Esophagus (tissue), 2 donors: ENCODE measurements at regions not wholly inside any gene's neighbourhood (a gene's known extent, or its start where the extent isn't known, plus 50 kb on each side); places are given as distances from the start of the nearest gene placed in this dataset.

Experiments used
- H3K27ac ChIP-seq, 2 donors: one replicate each; pipeline ENCODE4 v1.5.1; 2013; ENCODE audit warnings: low read depth in 2 of 2, mild to moderate bottlenecking in 2 of 2, inconsistent platforms in 1 of 2, low read length in 1 of 2, moderate library complexity in 1 of 2
- H3K27me3 ChIP-seq, 2 donors: one replicate each; pipeline ENCODE4 v1.6.1; 2013; ENCODE audit warnings: low read length in 2 of 2, control low read depth in 1 of 2, mild to moderate bottlenecking in 1 of 2; ENCODE audit not compliant: insufficient read depth in 2 of 2, control insufficient read depth in 1 of 2
- H3K36me3 ChIP-seq, 2 donors: one replicate each; pipeline ENCODE4 v1.6.1; 2013; ENCODE audit warnings: low read length in 1 of 2; ENCODE audit not compliant: control insufficient read depth in 2 of 2, insufficient read depth in 2 of 2
- H3K4me1 ChIP-seq, 2 donors: one replicate each; pipeline ENCODE4 v1.6.1; 2013; ENCODE audit warnings: low read length in 1 of 2; ENCODE audit not compliant: control insufficient read depth in 2 of 2, insufficient read depth in 2 of 2
- H3K4me3 ChIP-seq, 2 donors: one replicate each; pipeline ENCODE4 v1.5.1; 2013; ENCODE audit warnings: low read length in 2 of 2, mild to moderate bottlenecking in 2 of 2, low read depth in 1 of 2, moderate library complexity in 1 of 2
- H3K9me3 ChIP-seq, 2 donors: one replicate each; pipeline ENCODE4 v1.6.1; 2013; ENCODE audit warnings: mild to moderate bottlenecking in 2 of 2, low read depth in 1 of 2, low read length in 1 of 2, moderate library complexity in 1 of 2; ENCODE audit not compliant: control insufficient read depth in 2 of 2, insufficient read depth in 1 of 2
- WGBS, 2 donors: extraction: QIAGEN DNeasy Blood & Tissue Kit; methylation state at CpG; one replicate each; pipeline ENCODE4 v1.1.7; 2013; 5-methylcytosine and 5-hydroxymethylcytosine counted together
- donor health status: healthy with polysubstance abuse.
- donor health status: Bipolar disorder and iron deficiency.

- no peaks in the 10 kb centered on the region for H3K9me3 ChIP-seq
- H3K4me3 ChIP-seq = no peak overlapping the region
- 81 to 91% methylated on average over 2 of the region's 2 CpGs for WGBS, 2 donors
- no peaks in the 10 kb centered on the region for H3K27me3 ChIP-seq
- no peaks in the 10 kb centered on the region for H3K36me3 ChIP-seq
- H3K4me1 ChIP-seq = no peaks in the 10 kb centered on the region
- no peak overlapping the region for H3K27ac ChIP-seq
Observed at GRCh38 chr9:106130374-106130773, 436.0 kb downstream of the TMEM38B start.

- no peaks in the 10 kb centered on the region for H3K27me3 ChIP-seq
- H3K27ac ChIP-seq = no peak overlapping the region
- H3K4me1 ChIP-seq = no peaks in the 10 kb centered on the region
- no peak overlapping the region for H3K4me3 ChIP-seq
- H3K36me3 ChIP-seq = no peaks in the 10 kb centered on the region
- WGBS, 2 donors = 68 to 72% methylated on average over 2 of the region's 2 CpGs
- H3K9me3 ChIP-seq = no peaks in the 10 kb centered on the region
Observed at GRCh38 chr9:106143781-106144180, 449.4 kb downstream of the TMEM38B start.

DNA sequence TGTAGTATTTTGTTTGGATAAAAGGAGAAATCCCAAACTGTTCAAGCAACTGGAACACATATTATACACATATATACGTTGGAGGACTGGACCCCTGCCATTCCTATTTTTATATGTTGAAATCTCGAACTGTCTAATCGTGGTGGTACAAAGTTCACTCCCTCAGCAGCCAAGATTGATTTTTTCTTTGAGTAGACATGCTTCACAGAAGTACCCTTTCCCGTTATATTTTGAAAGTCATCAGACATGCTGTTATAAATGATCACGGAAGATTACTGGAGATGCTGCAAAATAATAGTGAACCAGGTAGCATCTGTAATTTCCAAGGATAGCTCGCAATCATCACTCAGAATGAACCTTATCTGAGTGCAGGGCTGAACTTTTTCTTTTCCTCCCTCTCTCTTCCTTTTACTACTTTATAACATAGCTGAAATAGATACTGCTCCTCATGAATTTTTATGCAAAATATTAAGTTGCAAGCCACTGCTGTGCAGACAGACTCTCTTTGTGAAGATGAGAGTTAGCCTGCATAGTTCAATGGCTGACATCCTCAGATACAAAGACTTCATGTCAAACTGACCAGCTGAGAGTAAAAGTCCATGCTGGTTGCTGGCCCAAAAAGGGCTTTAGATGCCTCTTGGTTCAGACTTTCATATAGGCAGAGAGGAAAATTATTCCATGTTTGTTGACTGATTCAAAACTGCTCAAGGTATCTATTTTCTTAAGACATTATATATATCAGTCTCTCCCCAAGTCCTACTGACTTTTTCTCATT is 451.9 kb downstream of the TMEM38B start:
- Histone ChIP-seq H3K36me3 (no peaks in the 10 kb centered on the region), H3K27me3 (no peaks in the 10 kb centered on the region), H3K9me3 (no peaks in the 10 kb centered on the region), H3K4me3 (no peak overlapping the region), H3K27ac (no peak overlapping the region), H3K4me1 (no peaks in the 10 kb centered on the region)
- WGBS, 2 donors = 62 to 65% methylated on average over 6 of the region's 6 CpGs

- no peaks in the 10 kb centered on the region for H3K27me3 ChIP-seq
- no peak overlapping the region for H3K4me3 ChIP-seq
- no peaks in the 10 kb centered on the region for H3K36me3 ChIP-seq
- no peaks in the 10 kb centered on the region for H3K4me1 ChIP-seq
- H3K9me3 ChIP-seq = no peaks in the 10 kb centered on the region
- no peak overlapping the region for H3K27ac ChIP-seq
Observed at GRCh38 chr9:106146886-106147285, 452.5 kb downstream of the TMEM38B start.

DNA sequence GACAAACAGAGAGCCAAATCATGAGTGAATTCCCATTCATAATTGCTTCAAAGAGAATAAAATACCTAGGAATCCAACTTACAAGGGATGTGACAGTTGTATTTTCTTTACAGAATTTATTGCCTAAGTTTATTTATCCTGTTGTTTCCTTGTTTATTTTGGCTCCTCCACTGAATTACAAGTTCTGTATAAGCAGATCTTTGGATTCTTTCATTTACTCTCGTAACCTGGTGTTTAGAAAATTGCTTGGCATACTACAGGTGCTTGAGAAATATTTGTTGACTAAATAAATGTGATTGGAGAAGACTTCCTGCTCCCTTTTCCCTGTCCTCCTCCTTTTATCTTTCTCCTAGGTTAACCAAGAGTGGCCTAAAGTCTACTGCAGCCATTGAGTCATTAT is 455.6 kb downstream of the TMEM38B start:
- no peaks in the 10 kb centered on the region for H3K27me3 ChIP-seq
- no peaks in the 10 kb centered on the region for H3K4me1 ChIP-seq
- 22 to 32% methylated on average over 1 of the region's 1 CpG for WGBS, 2 donors
- H3K4me3 ChIP-seq = no peak overlapping the region
- no peak overlapping the region for H3K27ac ChIP-seq
- H3K9me3 ChIP-seq = no peaks in the 10 kb centered on the region
- H3K36me3 ChIP-seq = no peaks in the 10 kb centered on the region

DNA sequence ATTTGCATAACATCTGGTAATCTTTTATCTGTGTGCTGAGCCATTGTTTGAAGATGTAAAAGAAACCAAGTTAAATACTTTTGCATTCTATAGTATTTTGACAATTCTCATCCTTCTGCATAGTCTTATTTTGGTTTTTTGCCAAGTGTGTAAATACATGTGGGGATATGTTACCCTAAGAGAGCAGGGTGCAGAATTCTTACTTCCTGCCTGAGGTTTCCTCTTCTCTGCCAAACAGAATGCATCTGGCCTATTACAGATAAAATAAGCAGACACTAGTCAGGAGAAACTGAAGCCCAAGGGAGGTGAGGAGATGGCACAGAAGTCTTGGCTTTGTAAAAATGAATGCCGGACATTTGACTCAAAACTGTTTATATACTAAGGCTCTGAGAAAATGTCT is 462.1 kb downstream of the TMEM38B start:
- Histone ChIP-seq H3K27ac (no peak overlapping the region), H3K27me3 (no peaks in the 10 kb centered on the region), H3K4me3 (no peak overlapping the region), H3K9me3 (no peaks in the 10 kb centered on the region), H3K4me1 (no peaks in the 10 kb centered on the region), H3K36me3 (no peaks in the 10 kb centered on the region)
- WGBS, 2 donors = 61 to 68% methylated on average over 1 of the region's 1 CpG

GRCh38 chr9:106172265-106172664 is 477.9 kb downstream of the TMEM38B start:
- Histone ChIP-seq H3K4me3 (no peak overlapping the region), H3K27ac (no peak overlapping the region), H3K36me3 (no peaks in the 10 kb centered on the region), H3K9me3 (no peaks in the 10 kb centered on the region), H3K27me3 (no peaks in the 10 kb centered on the region), H3K4me1 (no peaks in the 10 kb centered on the region)
- 91 to 93% methylated on average over 1 of the region's 1 CpG for WGBS, 2 donors

- Histone ChIP-seq H3K36me3 (no peaks in the 10 kb centered on the region), H3K9me3 (no peaks in the 10 kb centered on the region), H3K27me3 (no peaks in the 10 kb centered on the region), H3K4me1 (no peaks in the 10 kb centered on the region), H3K27ac (no peak overlapping the region), H3K4me3 (no peak overlapping the region)
- 48 to 54% methylated on average over 2 of the region's 2 CpGs for WGBS, 2 donors
Observed at GRCh38 chr9:106174346-106174745, 480.0 kb downstream of the TMEM38B start.

GRCh38 chr9:106177216-106177615 is 482.9 kb downstream of the TMEM38B start:
- Histone ChIP-seq H3K9me3 (no peaks in the 10 kb centered on the region), H3K4me3 (no peak overlapping the region), H3K27me3 (no peaks in the 10 kb centered on the region), H3K27ac (no peak overlapping the region), H3K36me3 (no peaks in the 10 kb centered on the region), H3K4me1 (no peaks in the 10 kb centered on the region)
- 80 to 87% methylated on average over 1 of the region's 1 CpG for WGBS, 2 donors

GRCh38 chr9:106179191-106179590 is 484.9 kb downstream of the TMEM38B start:
- Histone ChIP-seq H3K4me3 (no peak overlapping the region), H3K4me1 (no peaks in the 10 kb centered on the region), H3K36me3 (no peaks in the 10 kb centered on the region), H3K9me3 (no peaks in the 10 kb centered on the region), H3K27me3 (no peaks in the 10 kb centered on the region), H3K27ac (no peak overlapping the region)
- 63 to 84% methylated on average over 3 of the region's 3 CpGs for WGBS, 2 donors
